ENCODE measurements at regions not wholly inside any gene's neighbourhood (a gene's known extent, or its start where the extent isn't known, plus 50 kb on each side); places are given as distances from the start of the nearest gene placed in this dataset.
"Not testable (repeated sequence)": the region's sequence is repeated elsewhere in the genome, so short reads cannot be mapped to it uniquely, and the experiment has no call there.

DNA sequence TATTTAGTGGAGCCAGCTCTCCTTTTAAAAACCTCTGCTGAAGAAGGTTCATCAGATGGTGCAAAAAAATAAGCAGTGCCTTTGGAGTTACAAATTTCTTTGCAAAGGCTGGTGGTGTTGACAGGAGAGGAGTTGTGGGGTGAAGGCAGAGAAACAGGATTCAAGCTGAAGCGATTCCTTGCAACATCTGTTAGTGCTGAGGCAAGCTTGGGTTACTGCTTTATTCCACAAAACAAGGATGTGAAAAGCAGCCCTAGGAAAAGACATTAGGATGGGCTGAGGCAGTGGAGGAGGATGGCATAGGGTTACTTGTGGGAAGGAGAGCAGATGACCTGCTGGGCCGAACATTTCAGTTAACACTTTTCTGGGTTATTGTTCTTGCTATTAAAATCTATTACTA lies 390.7 kb downstream of the DLEU7 start:
- no peak for DNase-seq (ENCODE audit: low read depth)

DNA sequence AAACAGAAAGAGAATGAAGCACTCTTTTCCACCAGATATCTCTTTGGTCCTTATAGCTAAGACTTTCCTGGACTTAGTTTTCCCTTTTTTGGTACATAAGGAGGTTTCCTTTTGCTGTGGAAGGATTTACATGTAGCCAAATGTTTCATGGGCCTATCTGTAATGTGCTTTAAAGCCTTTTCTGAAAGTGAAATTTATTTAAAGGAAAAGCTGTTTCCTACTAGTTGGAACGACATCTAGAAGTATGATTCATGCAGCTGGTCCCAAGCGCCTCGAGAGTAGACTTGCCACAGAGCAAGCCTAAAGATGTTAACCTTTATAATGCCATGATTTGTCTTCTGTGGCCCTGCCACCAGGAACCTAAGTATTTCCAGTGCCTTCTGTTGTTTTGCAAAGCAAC lies 390.3 kb downstream of the DLEU7 start:
- no peak for DNase-seq (ENCODE audit: low read depth)

DNA sequence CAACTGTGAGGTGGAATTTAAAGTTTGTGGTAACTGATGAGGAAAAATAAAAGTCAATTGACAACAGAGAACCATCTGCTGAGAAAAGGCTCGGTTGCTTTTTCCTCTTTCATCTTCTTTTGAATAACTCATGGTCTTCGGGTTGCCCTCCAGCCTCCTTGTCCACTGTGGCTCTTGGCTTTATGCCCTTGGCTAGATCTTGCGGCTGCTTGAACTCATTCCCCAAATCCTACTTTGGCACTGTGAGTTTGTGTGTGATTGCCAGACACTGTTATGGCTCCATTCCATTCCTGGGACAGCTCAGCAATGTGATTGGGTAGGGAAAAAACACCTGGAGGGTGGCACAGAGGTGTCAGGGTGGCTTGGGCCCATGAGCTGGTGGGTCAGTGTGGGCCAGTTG lies 387.4 kb downstream of the DLEU7 start:
- DNase-seq (ENCODE audit: low read depth), result no peak

DNA sequence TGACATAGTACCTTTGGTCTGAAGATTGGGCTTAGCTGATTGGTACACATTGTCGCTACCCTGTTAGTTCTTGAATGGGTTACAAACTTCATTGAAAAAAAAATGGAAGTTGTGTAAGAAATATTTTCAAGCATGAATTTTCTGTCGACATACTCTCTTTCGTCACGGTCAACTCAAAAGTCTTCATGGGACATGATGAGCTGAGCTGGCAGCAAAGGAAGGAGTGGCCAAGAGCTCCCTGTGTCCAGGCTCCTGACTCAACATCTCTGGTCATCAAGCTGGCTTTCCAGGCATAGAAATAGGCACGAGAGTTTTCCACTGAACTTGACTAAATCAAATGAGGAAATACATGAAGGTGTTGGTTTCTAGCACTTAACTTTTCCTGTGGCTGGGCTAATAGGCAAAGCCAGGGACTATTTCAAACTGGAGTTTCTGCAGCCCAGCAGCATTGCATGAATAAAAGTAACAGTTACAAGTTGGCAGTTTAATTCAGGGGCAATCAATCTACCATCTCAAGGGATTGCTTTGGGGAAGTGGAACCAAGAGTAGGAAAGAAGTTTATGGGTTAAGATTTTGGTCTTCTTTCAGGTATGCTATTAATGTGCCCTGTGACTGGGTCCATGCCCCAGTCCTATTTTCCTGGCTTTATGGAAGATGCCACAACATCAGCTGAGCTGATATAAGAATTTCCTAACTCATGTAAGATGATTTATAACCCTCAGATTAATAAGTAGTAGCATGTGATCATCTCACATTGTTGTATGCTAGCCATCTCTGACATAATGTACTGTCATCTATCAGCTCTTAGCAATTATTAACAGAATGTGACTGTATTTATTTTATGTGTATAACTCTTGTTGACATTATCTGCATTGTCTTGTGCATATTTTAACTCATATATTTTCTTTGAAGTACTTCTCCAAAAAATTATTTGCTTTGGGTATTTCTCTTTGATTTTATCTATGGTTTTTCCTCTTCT lies 385.8 kb downstream of the DLEU7 start:
- DNase-seq (ENCODE audit: low read depth), result no peak

DNA sequence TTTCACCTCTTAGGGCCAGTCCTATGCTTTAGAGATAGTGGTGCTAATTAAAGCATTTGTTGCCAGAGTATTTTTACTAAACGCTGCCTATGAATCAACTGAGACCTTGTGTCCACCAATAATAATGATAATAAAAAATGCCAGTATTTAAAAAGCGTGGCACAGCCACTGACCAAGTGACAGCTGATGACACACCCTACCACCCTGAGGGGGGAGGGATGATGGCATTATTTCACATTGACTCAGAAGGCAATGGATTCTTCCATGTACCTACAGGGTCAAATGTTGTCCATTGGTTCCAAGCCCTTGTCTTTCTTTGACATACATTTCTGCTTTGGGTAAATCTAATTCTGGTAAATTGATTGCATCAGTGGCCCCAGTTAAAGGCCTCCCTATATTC lies 384.4 kb downstream of the DLEU7 start:
- DNase-seq (ENCODE audit: low read depth), result no peak

DNA sequence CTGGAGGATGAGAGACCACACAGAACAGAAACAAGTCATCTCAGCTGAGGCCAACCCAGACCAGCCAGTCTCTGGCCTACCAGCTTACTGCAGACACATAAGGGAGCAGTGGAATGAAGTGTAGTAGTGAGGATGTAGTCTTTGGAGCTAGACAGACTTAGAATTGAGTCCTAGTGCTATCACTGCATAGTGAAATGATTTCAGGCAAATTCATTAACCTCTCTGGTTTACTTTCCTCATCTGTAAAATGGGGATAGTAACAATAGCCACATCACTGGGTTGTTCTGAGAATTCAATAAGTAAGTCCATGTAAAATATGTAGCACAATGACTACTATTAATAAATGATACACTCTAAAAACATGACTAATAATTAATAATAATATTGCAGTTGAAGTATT lies 383.8 kb downstream of the DLEU7 start:
- DNase-seq (ENCODE audit: low read depth), result no peak

DNA sequence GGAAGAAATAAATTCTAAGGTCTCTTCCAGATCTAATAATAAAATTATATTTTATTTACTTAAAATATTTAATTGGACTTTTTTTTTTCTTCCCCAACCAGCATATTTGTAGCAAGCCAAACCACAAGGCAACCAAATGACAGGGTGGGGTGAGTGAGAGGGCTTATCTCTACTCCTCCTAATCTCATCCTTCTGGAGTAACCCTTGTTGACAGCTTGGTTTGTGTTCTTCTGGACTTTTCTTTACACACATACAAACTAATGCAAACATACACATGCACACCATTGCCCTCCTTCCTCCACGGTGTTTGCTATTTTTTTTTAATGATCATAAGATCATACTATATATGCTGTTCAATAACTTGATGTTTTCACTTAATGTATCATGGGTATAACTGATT lies 383.1 kb downstream of the DLEU7 start:
- no peak for DNase-seq (ENCODE audit: low read depth)

DNA sequence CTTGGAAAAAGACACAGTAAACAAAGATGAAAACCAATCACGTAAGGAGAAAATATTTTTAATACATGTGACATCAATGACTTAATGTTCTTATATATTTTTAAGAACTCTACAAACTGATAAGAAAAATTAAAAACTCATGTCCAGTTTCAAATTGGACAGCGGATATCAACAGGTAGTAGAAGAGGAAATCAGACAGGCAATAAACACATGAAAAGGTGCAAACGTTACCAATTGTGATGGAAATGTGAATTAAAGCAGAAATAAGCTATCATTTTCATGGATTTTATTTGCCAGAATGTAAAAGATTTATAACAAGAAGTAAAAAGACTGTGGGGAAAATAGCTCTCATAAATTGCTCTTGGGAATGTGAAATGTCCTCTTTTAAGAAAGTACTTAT lies 382.3 kb downstream of the DLEU7 start:
- no peak for DNase-seq (ENCODE audit: low read depth)

DNA sequence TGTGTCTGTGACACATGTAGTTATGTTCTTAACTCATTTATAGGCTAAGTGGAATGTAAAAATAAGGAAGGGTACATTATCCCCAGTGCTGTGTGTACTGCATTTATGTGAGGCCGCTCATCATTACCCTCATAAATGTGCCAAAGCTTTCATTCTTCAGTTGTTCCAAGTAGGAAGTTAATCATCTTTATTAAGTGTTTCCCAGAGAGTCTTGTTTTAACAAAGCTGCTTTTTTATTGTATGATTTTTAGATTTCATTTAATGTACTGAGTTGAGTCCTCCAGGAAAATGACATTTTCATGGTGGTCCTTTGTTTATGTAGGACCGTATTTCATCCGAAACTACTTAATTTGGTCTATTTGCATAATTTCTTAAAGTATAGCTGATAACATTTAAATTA lies 379.8 kb downstream of the DLEU7 start:
- DNase-seq (ENCODE audit: low read depth), result no peak

DNA sequence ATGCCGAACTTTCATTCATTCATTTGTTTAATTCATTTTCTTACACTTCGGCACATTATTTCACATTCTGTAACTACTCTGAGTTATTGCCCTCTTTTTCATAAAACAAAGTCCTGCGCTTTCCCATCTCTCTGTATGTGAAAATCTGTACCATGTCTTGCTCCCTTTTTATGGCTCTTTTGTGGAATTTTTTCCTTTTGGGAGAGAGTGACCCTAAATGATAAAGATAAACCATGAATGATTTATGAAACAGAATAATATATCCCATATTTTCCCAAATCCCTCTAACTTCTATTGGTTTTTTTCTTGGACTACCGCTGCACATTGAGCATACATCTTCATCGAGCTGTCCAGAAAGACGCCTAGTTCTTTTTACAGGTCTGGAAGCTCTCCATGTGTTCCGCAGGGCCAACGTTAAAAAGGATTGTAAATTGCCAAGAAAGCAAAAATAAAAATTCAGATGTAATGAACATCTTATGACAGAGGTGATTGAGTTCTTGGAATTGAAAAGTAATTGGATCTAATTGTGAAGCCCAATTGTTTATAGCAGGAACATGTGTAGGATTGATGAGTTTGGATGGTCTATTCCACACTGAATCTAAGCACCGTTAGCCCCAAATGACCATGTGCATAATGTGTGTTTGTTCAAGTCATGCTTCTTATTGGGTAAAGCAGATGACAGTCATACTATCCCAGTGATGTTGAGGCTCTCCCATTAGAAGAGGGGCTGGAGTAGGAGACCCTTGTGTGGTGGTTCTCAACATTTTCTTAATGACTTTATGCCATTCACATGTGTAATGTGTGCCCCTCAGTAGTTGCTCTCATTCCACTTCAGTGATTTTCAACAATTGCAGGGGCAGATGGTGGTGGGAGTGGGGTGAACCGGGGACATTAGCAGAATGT lies 378.9 kb downstream of the DLEU7 start:
- no peak for DNase-seq (ENCODE audit: low read depth)

DNA sequence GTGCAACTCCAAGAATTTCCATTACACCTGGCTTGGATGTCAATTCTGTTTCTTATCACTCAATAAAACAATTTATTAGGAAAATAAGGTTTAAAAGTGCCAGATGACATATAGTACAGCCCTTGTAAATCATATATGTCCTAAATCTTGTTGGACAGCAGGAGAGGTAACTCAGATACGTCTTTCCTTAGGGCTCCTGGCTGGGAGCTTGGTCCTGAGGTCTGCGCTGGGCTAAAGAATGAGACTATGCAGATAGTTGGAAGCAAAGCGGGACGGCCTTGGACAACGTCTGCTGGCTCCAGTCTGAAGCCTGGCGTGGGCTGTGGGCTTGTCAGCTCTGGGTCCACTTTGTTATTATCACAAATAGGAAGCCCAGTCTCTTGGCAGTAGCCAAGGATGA lies 377.0 kb downstream of the DLEU7 start:
- no peak for DNase-seq (ENCODE audit: low read depth)

DNA sequence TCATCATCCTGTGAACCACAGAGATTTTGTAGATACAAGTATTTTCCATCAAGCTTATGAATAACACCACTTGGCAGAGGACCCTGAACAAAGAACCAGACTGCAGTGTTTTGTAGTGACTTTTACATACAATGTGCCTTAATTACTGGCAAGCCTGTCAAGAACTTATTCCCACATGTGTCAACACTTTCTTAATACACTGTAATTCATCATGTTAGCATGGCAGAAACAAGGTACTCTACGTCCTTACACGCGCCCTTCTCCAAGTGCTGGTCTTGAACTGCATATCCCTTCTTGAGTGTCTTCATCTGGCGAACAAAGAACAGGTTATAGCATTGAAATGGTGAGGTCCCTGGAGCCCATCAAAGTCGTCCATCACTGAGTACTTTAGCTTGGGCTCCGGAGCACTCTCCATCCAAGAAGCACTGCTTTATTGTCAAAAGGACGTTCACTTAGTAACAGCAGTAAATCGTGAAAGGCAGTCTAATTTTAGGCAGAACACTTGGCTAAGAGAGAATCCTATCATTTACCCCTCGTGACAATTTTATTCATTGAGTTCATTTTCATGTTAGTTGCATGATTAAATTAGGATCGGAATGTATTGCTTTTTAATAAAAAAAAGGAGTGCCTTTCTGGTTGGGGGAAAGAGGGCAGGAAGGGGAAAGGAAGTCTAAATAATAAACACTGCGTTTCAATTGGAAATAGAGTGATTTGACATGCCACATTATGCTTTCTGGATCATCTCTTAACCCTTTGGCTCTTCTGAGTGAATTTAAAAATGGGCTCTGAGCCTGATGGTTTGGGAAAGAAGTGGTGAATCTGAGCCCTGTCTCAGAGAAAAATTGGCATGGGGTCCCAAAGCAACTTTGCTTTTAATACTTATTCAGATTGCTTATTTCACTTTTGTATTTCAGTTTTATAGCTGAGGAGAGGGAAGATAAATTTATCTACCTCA lies 376.1 kb downstream of the DLEU7 start:
- DNase-seq (ENCODE audit: low read depth), result no peak

DNA sequence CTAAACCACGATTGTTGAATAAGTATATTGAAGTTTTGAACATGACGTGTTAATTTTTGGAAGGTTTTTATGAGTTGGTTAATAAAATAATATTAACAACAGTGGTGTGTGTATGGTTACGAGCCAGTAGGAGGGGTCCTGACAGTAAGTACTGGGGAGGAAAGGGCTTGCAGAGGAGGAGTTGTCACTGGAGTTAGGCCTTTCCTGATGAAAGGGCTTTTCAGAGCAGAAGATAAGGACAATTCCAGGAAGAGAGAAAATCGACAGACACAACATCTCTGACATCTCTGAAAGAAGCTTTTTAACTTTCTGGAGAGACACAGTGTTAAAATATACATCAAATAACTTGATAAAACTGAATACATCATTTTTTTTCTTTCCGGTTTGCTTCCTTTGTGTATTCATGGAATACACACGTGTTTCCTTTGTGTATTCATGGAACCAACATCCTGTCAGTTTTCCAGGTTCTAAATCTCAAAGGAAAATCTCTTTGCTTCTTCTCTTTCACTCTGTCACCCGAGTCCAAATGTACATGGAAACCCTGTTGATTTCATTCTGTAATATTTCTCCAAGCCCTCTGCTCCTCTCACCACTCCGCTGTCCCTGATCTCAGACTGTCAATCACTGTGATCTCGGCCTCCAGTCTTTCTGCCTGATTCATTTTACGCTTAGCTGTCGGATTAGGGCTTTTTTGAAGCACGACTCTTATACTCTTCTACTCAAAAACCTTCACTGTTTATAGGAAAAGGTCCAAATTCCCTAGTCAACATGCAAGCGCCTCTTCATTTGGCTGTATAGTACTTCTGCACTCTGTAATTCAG lies 374.4 kb downstream of the DLEU7 start:
- DNase-seq (ENCODE audit: low read depth), result no peak

DNA sequence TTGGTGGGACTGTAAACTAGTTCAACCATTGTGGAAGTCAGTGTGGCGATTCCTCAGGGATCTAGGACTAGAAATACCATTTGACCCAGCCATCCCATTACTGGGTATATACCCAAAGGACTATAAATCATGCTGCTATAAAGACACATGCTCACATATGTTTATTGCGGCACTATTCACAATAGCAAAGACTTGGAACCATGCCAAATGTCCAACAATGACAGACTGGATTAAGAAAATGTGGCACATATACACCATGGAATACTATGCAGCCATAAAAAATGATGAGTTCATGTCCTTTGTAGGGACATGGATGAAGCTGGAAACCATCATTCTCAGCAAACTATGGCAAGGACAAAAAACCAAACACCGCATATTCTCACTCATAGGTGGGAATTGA lies 370.4 kb downstream of the DLEU7 start:
- not testable (repeated sequence) for DNase-seq (ENCODE audit: low read depth)

DNA sequence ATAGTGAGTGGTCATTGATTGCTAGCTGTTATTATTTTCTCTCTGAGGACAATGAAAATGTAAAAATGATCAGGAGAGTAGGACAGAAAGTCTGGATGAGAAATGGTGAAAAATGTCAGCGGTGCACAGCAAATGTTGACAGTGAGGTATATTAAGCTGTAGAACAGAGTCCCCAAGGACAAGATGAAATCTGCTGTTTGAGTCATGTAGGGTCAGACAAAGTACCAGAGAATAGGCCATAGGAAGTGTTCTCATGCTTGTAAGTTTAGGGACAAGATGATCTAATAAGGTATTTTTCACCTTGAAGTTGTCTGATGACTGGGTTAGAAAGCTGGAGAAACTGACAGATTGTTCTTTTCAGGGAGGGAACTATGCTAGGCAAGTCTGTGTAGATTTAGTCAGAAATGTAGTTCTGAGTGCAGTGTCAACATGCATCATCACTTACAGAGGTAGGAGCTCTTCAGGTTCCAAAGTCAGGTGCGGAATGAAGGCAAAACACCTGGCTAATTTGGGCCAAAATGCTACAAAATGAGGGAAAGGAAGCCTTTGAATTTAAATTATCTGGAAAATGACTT lies 369.3 kb downstream of the DLEU7 start:
- no peak for DNase-seq (ENCODE audit: low read depth)

DNA sequence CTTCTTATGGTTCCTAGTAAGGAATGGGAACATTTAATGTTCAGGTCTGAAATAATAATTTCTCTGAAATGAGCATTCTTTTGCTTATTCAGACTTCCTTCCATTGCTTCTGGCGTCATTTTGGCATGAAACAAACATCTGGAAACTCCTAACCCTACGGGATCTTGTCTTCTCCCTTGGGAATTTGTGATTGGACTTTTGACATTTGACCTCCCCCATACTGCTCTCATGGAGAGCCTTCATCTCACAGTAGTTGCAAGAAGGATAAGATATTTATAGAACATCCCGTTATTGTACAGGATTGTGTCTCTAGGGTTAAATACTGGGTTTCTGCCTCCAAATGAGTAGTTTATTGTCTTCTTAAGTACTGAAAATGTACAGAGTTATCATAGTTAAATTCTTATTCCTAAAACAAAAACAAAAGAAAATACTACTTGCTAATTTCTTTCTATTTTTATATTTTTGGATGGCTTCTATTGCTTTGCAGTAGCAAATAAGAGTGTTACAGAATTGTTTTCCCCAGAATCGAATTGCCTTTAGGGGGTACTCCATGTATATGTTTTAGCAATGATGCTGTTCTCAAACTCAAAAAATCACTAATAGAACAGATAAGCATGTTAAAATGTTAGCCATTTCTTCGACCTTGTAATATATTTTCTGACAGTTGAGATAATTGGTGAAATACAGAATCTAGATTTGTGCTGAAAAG lies 366.8 kb downstream of the DLEU7 start:
- DNase-seq (ENCODE audit: low read depth), result no peak

DNA sequence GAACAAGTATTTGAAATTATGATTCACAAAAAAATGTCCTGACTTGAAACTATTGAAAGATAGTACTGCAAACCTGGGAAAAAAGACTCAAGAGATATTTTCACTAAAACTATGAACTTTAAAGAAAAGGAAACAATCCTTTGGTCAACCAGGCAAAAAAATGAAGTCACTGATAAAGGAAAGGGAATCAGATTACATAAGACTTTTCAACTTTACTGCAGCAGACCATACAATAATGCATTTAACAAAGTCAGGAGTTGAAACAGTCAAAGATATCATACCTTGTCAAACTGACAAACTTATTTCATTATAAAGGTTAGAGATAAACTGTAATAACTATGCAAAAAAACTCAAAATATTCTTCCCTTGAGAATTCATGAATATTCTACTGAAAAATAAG lies 361.6 kb downstream of the DLEU7 start:
- DNase-seq (ENCODE audit: low read depth), result no peak

DNA sequence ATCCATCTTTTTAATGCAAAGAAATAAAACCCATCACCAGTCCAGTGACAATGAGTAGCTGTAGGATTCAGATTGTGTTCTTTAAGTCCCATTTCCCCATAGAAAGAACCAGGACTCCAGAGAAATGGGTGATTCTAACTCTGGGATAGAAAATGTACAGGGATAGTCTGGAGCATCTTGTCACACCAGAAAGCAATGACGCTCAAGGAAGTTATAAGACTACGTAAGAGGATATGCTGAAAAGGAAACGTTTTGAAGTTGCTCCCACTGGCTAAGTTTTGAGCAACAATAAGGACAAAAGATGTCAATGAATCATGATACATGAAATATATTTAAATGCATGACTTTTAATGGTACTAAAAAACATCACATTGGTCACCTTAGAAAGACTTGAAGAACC lies 360.1 kb downstream of the DLEU7 start:
- DNase-seq (ENCODE audit: low read depth), result no peak

DNA sequence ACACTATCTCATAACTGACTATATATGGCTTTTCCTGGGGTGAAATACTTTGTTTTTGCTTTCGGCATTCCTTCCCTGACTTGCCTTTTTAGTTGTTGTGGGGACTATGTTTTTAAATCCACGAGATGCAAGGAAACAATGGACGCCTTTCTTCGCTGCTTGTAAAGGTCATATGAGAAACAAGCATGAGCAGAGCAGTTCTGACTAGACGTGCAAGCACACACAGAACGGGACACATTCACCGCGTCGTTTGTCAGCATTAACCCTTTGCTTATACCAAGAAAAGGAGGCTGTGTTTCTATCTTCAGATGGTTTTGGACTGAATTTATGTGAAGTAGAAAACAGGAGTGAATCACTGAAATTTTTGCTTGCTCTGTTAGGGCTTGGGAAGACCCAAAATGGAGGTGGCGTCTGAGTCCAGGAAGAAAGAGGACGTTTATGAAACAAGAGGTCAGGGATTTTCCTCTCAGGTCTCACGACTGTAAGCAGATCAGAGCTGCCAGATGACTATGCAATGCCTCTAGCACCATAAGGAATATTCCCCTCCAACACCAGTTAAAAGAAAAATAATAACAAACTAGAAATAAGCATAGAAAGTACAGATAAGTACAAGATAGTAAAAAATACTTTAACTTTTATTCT lies 358.9 kb downstream of the DLEU7 start:
- DNase-seq (ENCODE audit: low read depth), result no peak
